OCI-LY7 (cell line): ENCODE measurements at regions not wholly inside any gene's neighbourhood (a gene's known extent, or its start where the extent isn't known, plus 50 kb on each side); places are given as distances from the start of the nearest gene placed in this dataset.

Experiments
- BruUV-seq: library from RNA; stranded (reverse); fragments of 400-500 nt; replicated peaks from 2 replicates; lab custom pipeline; 2021; lab: Mats Ljungman, UMichigan
- CTCF ChIA-PET: fragments of 300-600 bp; sonication (Branson Sonifier 250); formaldehyde crosslinking; loops from one replicate; lab custom pipeline; 2022; ENCODE audit warnings: antibody characterized with exemption; ENCODE audit not compliant: unreplicated experiment; lab: Charles Lee
- POLR2A ChIA-PET: fragments of 300-600 bp; sonication (Branson Sonifier 250); formaldehyde crosslinking; loops from one replicate; lab custom pipeline; 2022; ENCODE audit warnings: antibody characterized with exemption; lab: Charles Lee
- DNase-seq: peaks from one replicate; pipeline ENCODE4 v3.0.0-alpha.2; 2015; ENCODE audit warnings: low spot score
- H2AFZ ChIP-seq: fragments of 200-600 bp; sonication (generic), shearing (Covaris generic); 2 replicates; pipeline ENCODE4 v1.6.1; 2014; ENCODE audit warnings: mild to moderate bottlenecking, antibody characterized with exemption, low read length, moderate library complexity
- H3K27ac ChIP-seq: fragments of 200-600 bp; sonication (generic); 2 replicates; pipeline ENCODE4 v1.5.1; 2014; ENCODE audit warnings: mixed run types, low read depth, mild to moderate bottlenecking, moderate library complexity, low read length, inconsistent platforms; ENCODE audit not compliant: poor library complexity, severe bottlenecking
- H3K36me3 ChIP-seq: fragments of 200-600 bp; sonication (generic); 2 replicates; pipeline ENCODE4 v1.6.1; 2014; ENCODE audit warnings: mild to moderate bottlenecking, antibody characterized with exemption, low read length, moderate library complexity, mixed read lengths; ENCODE audit not compliant: insufficient read depth
- H3K4me1 ChIP-seq: fragments of 200-600 bp; sonication (generic); 2 replicates; pipeline ENCODE4 v1.5.1; 2014; ENCODE audit warnings: mild to moderate bottlenecking, low read length; ENCODE audit not compliant: insufficient read depth, poor library complexity, severe bottlenecking
- H3K4me2 ChIP-seq: fragments of 200-600 bp; sonication (generic); 2 replicates; pipeline ENCODE4 v1.6.1; 2014; ENCODE audit warnings: mild to moderate bottlenecking, low read length
- H3K4me3 ChIP-seq: fragments of 200-600 bp; sonication (generic); 2 replicates; pipeline ENCODE4 v1.5.1; 2014; ENCODE audit warnings: mild to moderate bottlenecking, low read depth, low read length; ENCODE audit not compliant: poor library complexity, severe bottlenecking
- H3K79me2 ChIP-seq: fragments of 200-600 bp; sonication (generic); 2 replicates; pipeline ENCODE4 v1.6.1; 2016; ENCODE audit warnings: low read depth, mild to moderate bottlenecking, low read length, moderate library complexity, mixed read lengths; ENCODE audit not compliant: insufficient read depth
- H3K9me2 ChIP-seq: fragments of 200-600 bp; sonication (generic); 2 replicates; pipeline ENCODE4 v1.6.1; 2016; ENCODE audit warnings: mild to moderate bottlenecking, low read length, mixed read lengths; ENCODE audit not compliant: insufficient read depth
- H3K9me3 ChIP-seq: fragments of 200-600 bp; sonication (generic); 2 replicates; pipeline ENCODE4 v1.6.1; 2014; ENCODE audit warnings: mild to moderate bottlenecking, mixed run types, low read length, mixed read lengths
- H4K20me1 ChIP-seq: fragments of 200-600 bp; sonication (generic); 2 replicates; pipeline ENCODE4 v1.6.1; 2014; ENCODE audit warnings: mild to moderate bottlenecking, antibody characterized with exemption, low read length, moderate library complexity, mixed read lengths; ENCODE audit not compliant: insufficient read depth
- CTCF ChIP-seq: fragments of 200-600 bp; sonication (generic); conservative IDR thresholded peaks from 2 replicates; pipeline ENCODE4 v1.5.1; 2014; ENCODE audit warnings: mild to moderate bottlenecking, antibody characterized with exemption, low read length, moderate library complexity, mixed read lengths
- EZH2phosphoT487 ChIP-seq: fragments of 200-600 bp; sonication (generic); IDR thresholded peaks from 2 replicates; pipeline ENCODE4 v1.6.1; 2018; ENCODE audit warnings: low read depth, borderline replicate concordance, mild to moderate bottlenecking, mixed run types, antibody characterized with exemption, low read length, moderate library complexity, mixed read lengths
- intact Hi-C: fragments of 100-400 bp; cut with micrococcal nuclease; formaldehyde crosslinking; loops from one replicate; pipeline ENCODE4 v1.10.0; 2022; ENCODE audit not compliant: unreplicated experiment

DNA sequence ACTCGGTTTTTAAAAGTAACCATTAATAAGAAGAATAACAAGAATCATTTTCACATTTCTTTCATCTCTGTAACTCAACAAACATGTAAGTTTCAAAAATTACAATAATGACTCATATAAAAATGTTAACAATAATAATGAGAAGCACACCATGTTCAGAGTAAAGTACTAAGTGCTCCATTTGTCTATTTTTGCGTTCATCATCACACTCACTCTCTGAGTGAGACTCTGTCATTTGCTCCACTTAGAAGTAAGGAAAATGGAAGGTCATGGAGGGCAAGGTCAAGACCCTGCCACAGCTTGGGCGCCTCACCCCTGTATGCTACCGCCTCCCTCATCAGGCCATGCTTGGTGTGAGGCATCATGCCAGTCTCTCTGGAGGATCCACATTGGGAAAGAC is 129.9 kb downstream of the TMEM30B start:
- CTCF ChIA-PET: no interaction called here
- H3K9me3 ChIP-seq: no peaks in the 10 kb centered on the region
- H3K36me3 ChIP-seq: no peaks in the 10 kb centered on the region
- POLR2A ChIA-PET: interaction anchor here (0.7 kb wide), 1 partner anchor 26 kb away, joined by 3 read pairs; no protein-coding TSS in a partner anchor
- H3K4me2 ChIP-seq: no peak overlapping the region
- no peak overlapping the region for H3K27ac ChIP-seq
- intact Hi-C loops: no loop called here
- DNase-seq: no peak
- no peak overlapping the region for H2AFZ ChIP-seq
- BruUV-seq: no TSS peak
- TF ChIP-seq CTCF (no peak), EZH2phosphoT487 (no peak)
- no peaks in the 10 kb centered on the region for H4K20me1 ChIP-seq
- no peak overlapping the region for H3K4me3 ChIP-seq
- no peaks in the 10 kb centered on the region for H3K4me1 ChIP-seq
- H3K9me2 ChIP-seq: no peaks in the 10 kb centered on the region
- no peaks in the 10 kb centered on the region for H3K79me2 ChIP-seq

DNA sequence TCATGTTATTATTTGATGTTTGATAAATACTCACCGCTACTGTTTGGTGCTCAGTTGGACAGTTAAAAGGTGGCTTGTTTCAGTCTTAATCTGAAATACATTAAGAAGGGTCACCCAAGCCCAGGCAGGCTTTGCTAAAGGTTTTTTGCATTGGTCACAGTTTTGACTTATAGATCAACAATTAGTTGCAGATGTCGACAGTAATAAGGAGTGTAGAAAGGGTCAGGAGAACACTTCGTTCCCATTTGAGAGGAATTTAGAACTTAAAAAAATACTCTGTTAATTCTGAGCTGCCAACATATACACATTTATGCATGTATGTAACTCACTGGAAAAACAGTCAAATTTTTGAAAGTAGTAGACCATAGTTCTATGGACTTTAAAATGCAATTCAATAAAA is 130.3 kb downstream of the TMEM30B start:
- CTCF ChIA-PET: no interaction called here
- H3K79me2 ChIP-seq: no peaks in the 10 kb centered on the region
- H3K36me3 ChIP-seq: no peaks in the 10 kb centered on the region
- DNase-seq: no peak
- no peaks in the 10 kb centered on the region for H3K9me2 ChIP-seq
- POLR2A ChIA-PET: interaction anchor here (0.7 kb wide), 1 partner anchor 26 kb away, joined by 3 read pairs; no protein-coding TSS in a partner anchor
- no peak overlapping the region for H2AFZ ChIP-seq
- no peaks in the 10 kb centered on the region for H3K4me1 ChIP-seq
- TF ChIP-seq CTCF (no peak), EZH2phosphoT487 (no peak)
- H4K20me1 ChIP-seq: no peaks in the 10 kb centered on the region
- no peak overlapping the region for H3K27ac ChIP-seq
- H3K4me2 ChIP-seq: no peak overlapping the region
- no peaks in the 10 kb centered on the region for H3K9me3 ChIP-seq
- intact Hi-C loops: no loop called here
- no peak overlapping the region for H3K4me3 ChIP-seq
- BruUV-seq: no TSS peak

GRCh38 chr14:61149896-61150295 is 131.2 kb downstream of the TMEM30B start:
- Histone ChIP-seq H3K4me3 (no peak overlapping the region), H3K4me2 (no peak overlapping the region), H3K36me3 (no peaks in the 10 kb centered on the region), H4K20me1 (no peaks in the 10 kb centered on the region), H3K9me2 (no peaks in the 10 kb centered on the region), H3K27ac (no peak overlapping the region), H3K9me3 (no peaks in the 10 kb centered on the region), H3K79me2 (no peaks in the 10 kb centered on the region), H3K4me1 (no peaks in the 10 kb centered on the region), H2AFZ (no peak overlapping the region)
- ChIA-PET CTCF (no interaction called here), POLR2A (interaction anchor here (0.6 to 0.7 kb wide), 2 partner anchors 70 to 533 kb away, joined by 4 to 6 read pairs; no protein-coding TSS in a partner anchor)
- no peak for DNase-seq
- TF ChIP-seq EZH2phosphoT487: no peak
- no peak for TF ChIP-seq CTCF
- BruUV-seq: no TSS peak
- intact Hi-C loops: no loop called here
